ENCODE measurements at regions not wholly inside any gene's neighbourhood (a gene's known extent, or its start where the extent isn't known, plus 50 kb on each side); places are given as distances from the start of the nearest gene placed in this dataset.
"Not testable (repeated sequence)": the region's sequence is repeated elsewhere in the genome, so short reads cannot be mapped to it uniquely, and the experiment has no call there.

DNA sequence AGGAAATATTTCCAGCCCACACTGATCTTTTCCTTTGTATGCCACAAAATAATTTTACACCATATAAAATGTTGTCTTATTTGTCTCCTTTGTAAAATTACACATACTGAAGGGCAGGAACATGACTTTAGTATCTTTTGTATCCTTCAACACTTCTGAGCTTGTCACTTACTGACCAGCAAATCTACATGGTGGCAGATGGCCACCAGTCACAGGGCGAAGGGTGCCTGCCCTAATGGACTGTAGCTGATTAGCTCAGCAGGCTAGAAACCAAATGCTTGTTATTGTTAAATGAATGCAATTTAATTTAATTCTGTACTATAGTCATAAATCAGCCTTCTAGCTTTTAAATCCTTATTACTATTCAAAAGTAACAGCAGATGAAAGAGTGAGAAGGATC is 68.2 kb upstream of the DPY19L1 start:
- TF ChIP-seq, protein P1, sequence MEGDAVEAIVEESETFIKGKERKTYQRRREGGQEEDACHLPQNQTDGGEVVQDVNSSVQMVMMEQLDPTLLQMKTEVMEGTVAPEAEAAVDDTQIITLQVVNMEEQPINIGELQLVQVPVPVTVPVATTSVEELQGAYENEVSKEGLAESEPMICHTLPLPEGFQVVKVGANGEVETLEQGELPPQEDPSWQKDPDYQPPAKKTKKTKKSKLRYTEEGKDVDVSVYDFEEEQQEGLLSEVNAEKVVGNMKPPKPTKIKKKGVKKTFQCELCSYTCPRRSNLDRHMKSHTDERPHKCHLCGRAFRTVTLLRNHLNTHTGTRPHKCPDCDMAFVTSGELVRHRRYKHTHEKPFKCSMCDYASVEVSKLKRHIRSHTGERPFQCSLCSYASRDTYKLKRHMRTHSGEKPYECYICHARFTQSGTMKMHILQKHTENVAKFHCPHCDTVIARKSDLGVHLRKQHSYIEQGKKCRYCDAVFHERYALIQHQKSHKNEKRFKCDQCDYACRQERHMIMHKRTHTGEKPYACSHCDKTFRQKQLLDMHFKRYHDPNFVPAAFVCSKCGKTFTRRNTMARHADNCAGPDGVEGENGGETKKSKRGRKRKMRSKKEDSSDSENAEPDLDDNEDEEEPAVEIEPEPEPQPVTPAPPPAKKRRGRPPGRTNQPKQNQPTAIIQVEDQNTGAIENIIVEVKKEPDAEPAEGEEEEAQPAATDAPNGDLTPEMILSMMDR (IDR thresholded peaks at IDR 0.05), result not testable (repeated sequence)
- not testable (repeated sequence) for TF ChIP-seq POLR2AphosphoS5, POLR2A, EP300 (IDR thresholded peaks at IDR 0.05)

Measured in stomach (tissue), 4 donors.